GM13977 (cell line): ENCODE measurements at regions not wholly inside any gene's neighbourhood (a gene's known extent, or its start where the extent isn't known, plus 50 kb on each side); places are given as distances from the start of the nearest gene placed in this dataset.

Experiments
- DNase-seq: peaks from one replicate; pipeline ENCODE4 v3.0.0; 2012; ENCODE audit warnings: low spot score
- CTCF ChIP-seq: IDR thresholded peaks from 2 replicates; pipeline ENCODE4 v1.5.1; 2012; ENCODE audit warnings: mild to moderate bottlenecking, control low read depth; ENCODE audit not compliant: insufficient read depth; ENCODE audit errors: extremely low read depth, missing control alignments
- in situ Hi-C: fragments of 300-500 bp; cut with MboI; formaldehyde crosslinking; loops from one replicate; pipeline ENCODE4 v1.12.0; 2022; ENCODE audit warnings: low sequenced_read_pairs, low pct_unique_long_range_greater_than_20kb, mixed read lengths, inconsistent platforms; ENCODE audit not compliant: unreplicated experiment

GRCh38 chr18:6484659-6485058 lies 69.9 kb upstream of the L3MBTL4 start:
- no peak for DNase-seq
- in situ Hi-C loops = no loop called here
- no peak for TF ChIP-seq CTCF

DNA sequence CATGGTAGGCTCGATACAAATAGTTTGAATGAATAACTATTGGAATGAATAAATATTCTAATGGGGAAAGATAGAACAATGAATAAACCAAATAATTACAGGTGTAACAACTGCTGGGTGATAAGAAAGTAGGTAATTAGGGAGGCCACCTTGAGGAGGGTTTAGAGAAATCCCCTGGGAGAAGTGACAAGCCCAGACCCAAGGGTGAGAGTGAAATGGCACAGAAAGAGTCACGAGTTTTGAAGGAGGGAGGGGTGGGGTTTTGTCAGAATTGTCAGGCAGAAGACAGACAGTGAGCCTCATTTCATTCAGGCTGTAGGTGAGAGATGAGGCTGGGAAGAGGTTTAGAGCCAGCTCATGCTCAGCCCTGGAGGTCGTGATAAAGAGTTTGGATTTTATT lies 71.6 kb upstream of the L3MBTL4 start:
- in situ Hi-C loops = no loop called here
- no peak for TF ChIP-seq CTCF

DNA sequence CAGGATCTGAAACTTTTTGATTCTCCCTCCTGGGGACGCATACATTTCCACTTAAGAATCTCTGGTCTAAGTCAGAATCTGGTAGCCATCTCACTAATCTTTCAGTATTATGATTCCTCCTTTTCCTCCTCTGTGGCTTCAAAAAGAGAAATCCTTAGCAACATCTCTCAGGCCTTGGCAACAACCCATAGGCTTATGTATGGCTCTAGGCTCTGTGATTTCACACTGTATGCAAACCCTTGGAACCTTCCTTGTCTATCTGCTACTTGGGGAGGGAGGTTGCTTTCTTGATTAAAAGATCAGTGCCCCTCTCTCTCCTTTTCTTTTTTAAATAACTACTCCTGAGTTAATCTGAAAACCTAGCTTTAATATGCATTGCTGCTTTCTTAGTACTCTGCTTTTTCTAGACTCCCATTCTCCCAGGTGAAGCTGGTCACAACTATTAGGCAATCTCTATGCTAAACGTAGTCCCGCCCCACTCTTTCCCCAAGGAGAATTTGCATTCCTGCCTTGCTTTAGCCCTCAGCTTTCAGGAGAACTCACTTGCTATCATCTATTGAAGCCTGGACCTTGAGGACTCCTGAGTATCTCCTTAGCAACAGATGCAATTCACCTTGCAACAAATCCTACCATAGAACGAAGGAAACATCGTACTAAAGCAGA lies 72.2 kb upstream of the L3MBTL4 start:
- TF ChIP-seq CTCF = no peak
- in situ Hi-C loops = no loop called here
- no peak for DNase-seq

More for the DNA sequence above, 71.6 kb upstream of the L3MBTL4 start:
- no peak for DNase-seq

- TF ChIP-seq CTCF = no peak
- in situ Hi-C loops = no loop called here
- no peak for DNase-seq
Observed at GRCh38 chr18:6487968-6488367, 73.3 kb upstream of the L3MBTL4 start.

DNA sequence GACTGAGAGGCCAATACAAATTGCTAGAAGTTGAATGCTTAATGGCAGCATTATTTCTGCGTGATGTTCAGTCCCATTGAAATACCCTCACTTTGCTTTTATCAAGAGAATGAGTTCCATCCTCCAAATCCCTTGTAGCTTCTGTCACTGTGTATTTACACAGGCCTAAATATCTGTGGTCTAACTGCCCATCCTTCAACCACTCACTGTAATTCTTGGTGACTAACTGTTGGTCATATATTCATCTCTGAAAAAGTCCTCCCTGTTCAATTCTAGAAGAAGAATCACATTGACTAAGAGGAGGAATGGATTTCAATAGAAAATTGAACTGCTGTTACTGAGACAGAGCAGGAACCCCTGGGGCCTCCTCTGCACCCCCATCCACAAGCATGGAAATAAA lies 74.2 kb upstream of the L3MBTL4 start:
- no peak for DNase-seq
- TF ChIP-seq CTCF = no peak
- in situ Hi-C loops = no loop called here

- in situ Hi-C loops = no loop called here
- no peak for DNase-seq
- TF ChIP-seq CTCF = no peak
Observed at GRCh38 chr18:6489977-6490376, 75.3 kb upstream of the L3MBTL4 start.
